WTC11 (cell line): ENCODE measurements at regions not wholly inside any gene's neighbourhood (a gene's known extent, or its start where the extent isn't known, plus 50 kb on each side); places are given as distances from the start of the nearest gene placed in this dataset.
"Not testable (repeated sequence)": the region's sequence is repeated elsewhere in the genome, so short reads cannot be mapped to it uniquely, and the experiment has no call there.

Experiments
- ATAC-seq: fragments of 200-7000 bp; cut with Tn5 transposase; 2 replicates; pipeline ENCODE4 v1.10.0; 2021; ENCODE audit warnings: mild to moderate bottlenecking, moderate library complexity
- CTCF ChIA-PET: fragments of 300-600 bp; sonication (Branson Sonifier 250); formaldehyde crosslinking; loops from one replicate; lab custom pipeline; 2021; ENCODE audit warnings: antibody characterized with exemption; lab: Charles Lee
- POLR2A ChIA-PET: fragments of 350-600 bp; sonication (Branson Sonifier 250); formaldehyde crosslinking; loops from one replicate; lab custom pipeline; 2021; ENCODE audit warnings: antibody characterized with exemption; lab: Charles Lee
- DNase-seq: peaks from one replicate; pipeline ENCODE4 v3.0.0; 2021; ENCODE audit warnings: low spot score
- H3K27ac Mint-ChIP-seq: 2 replicates; pipeline ENCODE4 v1.8.0; 2021; ENCODE audit warnings: mixed read lengths
- H3K27me3 Mint-ChIP-seq: 2 replicates; pipeline ENCODE4 v1.8.0; 2021; ENCODE audit warnings: low read depth, mild to moderate bottlenecking, moderate library complexity, mixed read lengths
- H3K36me3 Mint-ChIP-seq: 2 replicates; pipeline ENCODE4 v1.8.0; 2021; ENCODE audit warnings: mixed read lengths
- H3K4me1 Mint-ChIP-seq: 2 replicates; pipeline ENCODE4 v1.8.0; 2022; ENCODE audit warnings: mixed read lengths
- H3K4me3 Mint-ChIP-seq: 2 replicates; pipeline ENCODE4 v1.8.0; 2021; ENCODE audit warnings: mild to moderate bottlenecking, moderate library complexity, mixed read lengths
- H3K9me3 Mint-ChIP-seq: 2 replicates; pipeline ENCODE4 v1.8.0; 2021; ENCODE audit warnings: mixed read lengths
- CREB1 ChIP-seq: sonication (generic); formaldehyde crosslinking; IDR thresholded peaks from 2 replicates; pipeline ENCODE4 v1.8.0; 2023; ENCODE audit warnings: mild to moderate bottlenecking, missing genetic modification reagents
- EMX1 ChIP-seq: fragments of 250-450 bp; sonication (Bioruptor Pico); IDR thresholded peaks from 2 replicates; pipeline ENCODE4 v1.8.0; 2021; ENCODE audit warnings: mild to moderate bottlenecking
- FOXJ3 ChIP-seq: sonication (generic); formaldehyde crosslinking; IDR thresholded peaks from 2 replicates; pipeline ENCODE4 v1.9.0; 2021; ENCODE audit warnings: missing genetic modification reagents, mild to moderate bottlenecking, borderline replicate concordance
- FOXK1 ChIP-seq: sonication (generic); formaldehyde crosslinking; IDR thresholded peaks from 2 replicates; pipeline ENCODE4 v1.8.0; 2022; ENCODE audit warnings: mild to moderate bottlenecking, moderate library complexity, missing genetic modification reagents
- GTF2I ChIP-seq: fragments of 250-450 bp; sonication (Bioruptor Pico); conservative IDR thresholded peaks from 2 replicates; pipeline ENCODE4 v1.4.0; 2021; ENCODE audit warnings: mild to moderate bottlenecking
- JUN ChIP-seq: sonication (generic); formaldehyde crosslinking; IDR thresholded peaks from 2 replicates; pipeline ENCODE4 v1.8.0; 2023; ENCODE audit warnings: mild to moderate bottlenecking, missing genetic modification reagents
- MYBL2 ChIP-seq: sonication (generic); formaldehyde crosslinking; IDR thresholded peaks from 2 replicates; pipeline ENCODE4 v1.8.1; 2023; ENCODE audit warnings: mild to moderate bottlenecking, moderate library complexity, missing genetic modification reagents
- NFYB ChIP-seq: sonication (generic); formaldehyde crosslinking; conservative IDR thresholded peaks from 2 replicates; pipeline ENCODE4 v1.8.0; 2022; ENCODE audit warnings: low read depth, missing genetic modification reagents
- NR2C2 ChIP-seq: sonication (generic); formaldehyde crosslinking; IDR thresholded peaks from 2 replicates; pipeline ENCODE4 v1.8.0; 2022; ENCODE audit warnings: mild to moderate bottlenecking, missing genetic modification reagents
- NR3C1 ChIP-seq: sonication (generic); formaldehyde crosslinking; conservative IDR thresholded peaks from 2 replicates; pipeline ENCODE4 v1.8.1; 2023; ENCODE audit warnings: low read depth, mild to moderate bottlenecking, missing genetic modification reagents
- PRRX2 ChIP-seq: fragments of 250-450 bp; sonication (Bioruptor Pico); IDR thresholded peaks from 2 replicates; pipeline ENCODE4 v1.8.0; 2021; ENCODE audit warnings: mild to moderate bottlenecking
- SMAD4 ChIP-seq: sonication (generic); formaldehyde crosslinking; IDR thresholded peaks from 2 replicates; pipeline ENCODE4 v1.8.0; 2022; ENCODE audit warnings: mild to moderate bottlenecking, missing genetic modification reagents
- TP53 ChIP-seq: sonication (generic); formaldehyde crosslinking; IDR thresholded peaks from 2 replicates; pipeline ENCODE4 v1.8.1; 2023; ENCODE audit warnings: mild to moderate bottlenecking, missing genetic modification reagents
- ZBTB21 ChIP-seq: sonication (generic); formaldehyde crosslinking; IDR thresholded peaks from 2 replicates; pipeline ENCODE4 v1.8.1; 2023; ENCODE audit warnings: mild to moderate bottlenecking, missing genetic modification reagents, borderline replicate concordance
- ZNF121 ChIP-seq: sonication (generic); formaldehyde crosslinking; IDR thresholded peaks from 2 replicates; pipeline ENCODE4 v1.8.0; 2023; ENCODE audit warnings: missing genetic modification reagents
- ZNF219 ChIP-seq: sonication (generic); formaldehyde crosslinking; IDR thresholded peaks from 2 replicates; pipeline ENCODE4 v1.8.0; 2023; ENCODE audit warnings: missing genetic modification reagents, mild to moderate bottlenecking, borderline replicate concordance
- ZNF263 ChIP-seq: sonication (generic); formaldehyde crosslinking; IDR thresholded peaks from 2 replicates; pipeline ENCODE4 v1.8.1; 2022; ENCODE audit warnings: low read depth, mild to moderate bottlenecking, moderate library complexity, missing genetic modification reagents
- ZNF416 ChIP-seq: fragments of 250-450 bp; sonication (Bioruptor Pico); IDR thresholded peaks from 2 replicates; pipeline ENCODE4 v1.9.0; 2021; ENCODE audit warnings: mild to moderate bottlenecking, inconsistent platforms
- TF ChIP-seq, protein P1 (sequence below): sonication (generic); formaldehyde crosslinking; IDR thresholded peaks from 2 replicates; pipeline ENCODE4 v1.8.1; 2023; ENCODE audit warnings: mild to moderate bottlenecking, missing genetic modification reagents, borderline replicate concordance
- TF ChIP-seq, protein P2 (sequence below): sonication (generic); formaldehyde crosslinking; IDR thresholded peaks from 2 replicates; pipeline ENCODE4 v1.8.0; 2023; ENCODE audit warnings: missing genetic modification reagents
- TF ChIP-seq, protein P3 (sequence below): sonication (generic); formaldehyde crosslinking; IDR thresholded peaks from 2 replicates; pipeline ENCODE4 v1.8.0; 2022; ENCODE audit warnings: mild to moderate bottlenecking, missing genetic modification reagents
- TF ChIP-seq, protein P4 (sequence below): fragments of 250-450 bp; sonication (Bioruptor Pico); IDR thresholded peaks from 2 replicates; pipeline ENCODE4 v1.9.0; 2021; ENCODE audit warnings: mild to moderate bottlenecking
- TF ChIP-seq, protein P5 (sequence below): sonication (generic); formaldehyde crosslinking; IDR thresholded peaks from 2 replicates; pipeline ENCODE4 v1.8.1; 2022; ENCODE audit warnings: missing genetic modification reagents, borderline replicate concordance
- TF ChIP-seq, protein P6 (sequence below): sonication (generic); formaldehyde crosslinking; IDR thresholded peaks from 2 replicates; pipeline ENCODE4 v1.8.1; 2023; ENCODE audit warnings: mild to moderate bottlenecking, missing genetic modification reagents, moderate library complexity

DNA sequence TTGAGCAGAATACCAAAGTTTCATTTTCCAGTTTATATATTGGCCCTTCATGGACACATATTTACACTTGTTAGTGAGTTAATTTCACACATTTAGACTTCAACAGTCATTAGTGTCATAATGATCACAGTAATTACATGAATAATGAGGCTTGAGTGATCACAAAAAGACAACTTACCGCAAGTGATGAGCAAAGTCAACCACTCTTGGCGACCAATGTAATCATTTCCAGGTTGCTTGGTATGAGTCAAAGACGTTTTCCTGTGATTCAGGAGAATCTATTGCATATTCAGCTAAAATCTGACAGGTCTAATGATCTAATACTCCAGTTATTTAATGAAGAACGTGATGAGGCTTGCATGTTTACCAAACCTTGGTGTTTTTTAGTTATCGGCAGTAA, 407.9 kb upstream of the TENM3 start:
- ChIA-PET CTCF (no interaction called here), POLR2A (no interaction called here)
- peaks cover 7% of the 10 kb centered on the region for H3K9me3 Mint-ChIP-seq
- peaks cover 3% of the 10 kb centered on the region for H3K36me3 Mint-ChIP-seq
- ATAC-seq (no peak), DNase-seq (no peak)
- no peaks in the 10 kb centered on the region for H3K27me3 Mint-ChIP-seq
- TF ChIP-seq, protein P1, sequence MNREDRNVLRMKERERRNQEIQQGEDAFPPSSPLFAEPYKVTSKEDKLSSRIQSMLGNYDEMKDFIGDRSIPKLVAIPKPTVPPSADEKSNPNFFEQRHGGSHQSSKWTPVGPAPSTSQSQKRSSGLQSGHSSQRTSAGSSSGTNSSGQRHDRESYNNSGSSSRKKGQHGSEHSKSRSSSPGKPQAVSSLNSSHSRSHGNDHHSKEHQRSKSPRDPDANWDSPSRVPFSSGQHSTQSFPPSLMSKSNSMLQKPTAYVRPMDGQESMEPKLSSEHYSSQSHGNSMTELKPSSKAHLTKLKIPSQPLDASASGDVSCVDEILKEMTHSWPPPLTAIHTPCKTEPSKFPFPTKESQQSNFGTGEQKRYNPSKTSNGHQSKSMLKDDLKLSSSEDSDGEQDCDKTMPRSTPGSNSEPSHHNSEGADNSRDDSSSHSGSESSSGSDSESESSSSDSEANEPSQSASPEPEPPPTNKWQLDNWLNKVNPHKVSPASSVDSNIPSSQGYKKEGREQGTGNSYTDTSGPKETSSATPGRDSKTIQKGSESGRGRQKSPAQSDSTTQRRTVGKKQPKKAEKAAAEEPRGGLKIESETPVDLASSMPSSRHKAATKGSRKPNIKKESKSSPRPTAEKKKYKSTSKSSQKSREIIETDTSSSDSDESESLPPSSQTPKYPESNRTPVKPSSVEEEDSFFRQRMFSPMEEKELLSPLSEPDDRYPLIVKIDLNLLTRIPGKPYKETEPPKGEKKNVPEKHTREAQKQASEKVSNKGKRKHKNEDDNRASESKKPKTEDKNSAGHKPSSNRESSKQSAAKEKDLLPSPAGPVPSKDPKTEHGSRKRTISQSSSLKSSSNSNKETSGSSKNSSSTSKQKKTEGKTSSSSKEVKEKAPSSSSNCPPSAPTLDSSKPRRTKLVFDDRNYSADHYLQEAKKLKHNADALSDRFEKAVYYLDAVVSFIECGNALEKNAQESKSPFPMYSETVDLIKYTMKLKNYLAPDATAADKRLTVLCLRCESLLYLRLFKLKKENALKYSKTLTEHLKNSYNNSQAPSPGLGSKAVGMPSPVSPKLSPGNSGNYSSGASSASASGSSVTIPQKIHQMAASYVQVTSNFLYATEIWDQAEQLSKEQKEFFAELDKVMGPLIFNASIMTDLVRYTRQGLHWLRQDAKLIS (CRISPR knock-in tag), result no peak
- TF ChIP-seq ZNF219 (CRISPR knock-in tag), result no peak
- no peak for TF ChIP-seq SMAD4 (CRISPR knock-in tag)
- TF ChIP-seq, protein P2, sequence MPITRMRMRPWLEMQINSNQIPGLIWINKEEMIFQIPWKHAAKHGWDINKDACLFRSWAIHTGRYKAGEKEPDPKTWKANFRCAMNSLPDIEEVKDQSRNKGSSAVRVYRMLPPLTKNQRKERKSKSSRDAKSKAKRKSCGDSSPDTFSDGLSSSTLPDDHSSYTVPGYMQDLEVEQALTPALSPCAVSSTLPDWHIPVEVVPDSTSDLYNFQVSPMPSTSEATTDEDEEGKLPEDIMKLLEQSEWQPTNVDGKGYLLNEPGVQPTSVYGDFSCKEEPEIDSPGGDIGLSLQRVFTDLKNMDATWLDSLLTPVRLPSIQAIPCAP (CRISPR knock-in tag), result no peak
- TF ChIP-seq ZNF121 (CRISPR knock-in tag), result no peak
- no peak for TF ChIP-seq NR3C1 (CRISPR knock-in tag)
- no peak for TF ChIP-seq EMX1 (CRISPR knock-in tag)
- no peak overlapping the region for H3K27ac Mint-ChIP-seq
- H3K4me1 Mint-ChIP-seq, result peaks cover 6% of the 10 kb centered on the region; the same call in 1 of the 2 replicates
- H3K4me3 Mint-ChIP-seq, result no peak overlapping the region

DNA sequence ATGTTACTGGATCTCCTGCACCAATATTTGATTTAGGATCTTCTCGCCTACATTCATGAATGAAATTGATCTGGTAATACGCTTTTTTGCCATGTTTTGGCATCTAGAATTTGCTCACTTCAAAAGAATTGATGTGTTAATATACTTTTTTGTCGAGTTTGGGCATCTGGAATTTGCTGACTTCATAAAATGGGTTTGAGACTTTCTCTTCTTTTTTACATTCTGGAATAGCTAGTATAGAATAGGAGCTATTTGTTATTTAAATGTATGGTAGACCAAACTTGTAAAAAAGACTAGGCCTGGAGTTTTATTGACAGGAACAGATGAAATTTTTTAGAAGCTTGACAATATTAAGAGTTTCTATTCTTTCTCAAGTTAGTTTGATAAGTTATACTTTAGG, 404.9 kb upstream of the TENM3 start:
- TF ChIP-seq NR3C1 (CRISPR knock-in tag) (no peak), GTF2I (CRISPR knock-in tag) (no peak), CREB1 (no peak), ZBTB21 (no peak), NFYB (CRISPR knock-in tag) (no peak), FOXJ3 (CRISPR knock-in tag) (no peak), MYBL2 (CRISPR knock-in tag) (no peak)
- TF ChIP-seq, protein P3, sequence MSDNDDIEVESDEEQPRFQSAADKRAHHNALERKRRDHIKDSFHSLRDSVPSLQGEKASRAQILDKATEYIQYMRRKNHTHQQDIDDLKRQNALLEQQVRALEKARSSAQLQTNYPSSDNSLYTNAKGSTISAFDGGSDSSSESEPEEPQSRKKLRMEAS, result no peak
- TF ChIP-seq, all 79 proteins: peak for 0
- POLR2A ChIA-PET, result no interaction called here

DNA sequence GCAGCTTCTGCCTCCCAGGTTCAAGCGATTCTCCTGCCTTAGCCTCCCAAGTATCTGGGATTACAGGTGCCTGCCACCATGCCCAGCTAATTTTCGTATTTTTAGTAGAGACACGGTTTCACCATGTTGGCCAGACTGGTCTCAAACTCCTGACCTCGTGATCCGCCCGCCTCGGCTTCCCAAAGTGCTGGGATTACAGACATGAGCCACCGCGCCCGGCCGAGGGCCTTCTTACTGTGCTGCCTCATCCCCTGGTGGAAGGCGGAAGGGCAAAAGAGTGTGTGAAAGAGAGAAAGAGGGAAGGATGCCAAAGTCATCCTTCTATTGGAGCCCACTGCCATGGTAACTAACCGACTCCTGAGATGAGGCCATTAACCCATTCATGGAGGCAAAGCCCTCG, 399.4 kb upstream of the TENM3 start:
- POLR2A ChIA-PET, H3K9me3 Mint-ChIP-seq, DNase-seq, H3K27ac Mint-ChIP-seq, H3K36me3 Mint-ChIP-seq, H3K4me1 Mint-ChIP-seq, ATAC-seq, H3K4me3 Mint-ChIP-seq, H3K27me3 Mint-ChIP-seq: not testable (repeated sequence)
- CTCF ChIA-PET, result interaction anchor here (0.6 kb wide), 1 partner anchor 1413 kb away, joined by 6 read pairs; no protein-coding TSS in a partner anchor

More for the DNA sequence above, 404.9 kb upstream of the TENM3 start:
- Mint-ChIP-seq H3K9me3 (peaks cover 7% of the 10 kb centered on the region), H3K4me3 (no peak overlapping the region), H3K4me1 (peaks cover 6% of the 10 kb centered on the region; the same call in 1 of the 2 replicates), H3K36me3 (peaks cover 3% of the 10 kb centered on the region), H3K27me3 (no peaks in the 10 kb centered on the region), H3K27ac (no peak overlapping the region)
- ATAC-seq, result no peak
- CTCF ChIA-PET, result no interaction called here
- no peak for DNase-seq

DNA sequence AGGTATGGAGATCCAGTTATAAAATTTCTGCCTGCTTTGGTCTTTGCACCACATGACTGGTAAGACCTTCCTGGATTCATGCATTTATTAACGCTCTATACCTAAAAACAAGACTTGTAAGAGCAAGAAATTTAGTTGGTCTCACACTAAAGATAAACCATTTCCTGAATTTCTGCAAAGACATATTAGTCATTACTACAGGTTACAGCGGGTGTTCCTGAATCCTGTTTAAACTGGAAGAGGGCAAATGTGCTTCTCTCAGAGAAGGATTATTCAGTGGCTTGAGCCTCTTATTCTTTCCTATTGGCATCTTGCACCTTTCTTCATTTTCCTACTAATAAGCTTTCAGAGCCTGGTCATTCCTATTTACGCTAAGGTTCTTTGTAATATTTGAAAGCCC, 397.6 kb upstream of the TENM3 start:
- TF ChIP-seq, protein P4, sequence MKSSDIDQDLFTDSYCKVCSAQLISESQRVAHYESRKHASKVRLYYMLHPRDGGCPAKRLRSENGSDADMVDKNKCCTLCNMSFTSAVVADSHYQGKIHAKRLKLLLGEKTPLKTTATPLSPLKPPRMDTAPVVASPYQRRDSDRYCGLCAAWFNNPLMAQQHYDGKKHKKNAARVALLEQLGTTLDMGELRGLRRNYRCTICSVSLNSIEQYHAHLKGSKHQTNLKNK (CRISPR knock-in tag), result no peak
- TF ChIP-seq ZNF263 (no peak), TP53 (CRISPR knock-in tag) (no peak), FOXK1 (no peak), JUN (CRISPR knock-in tag) (no peak), PRRX2 (no peak), EMX1 (CRISPR knock-in tag) (no peak), NR2C2 (CRISPR knock-in tag) (no peak), ZNF416 (CRISPR knock-in tag) (no peak)
- TF ChIP-seq, protein P5, sequence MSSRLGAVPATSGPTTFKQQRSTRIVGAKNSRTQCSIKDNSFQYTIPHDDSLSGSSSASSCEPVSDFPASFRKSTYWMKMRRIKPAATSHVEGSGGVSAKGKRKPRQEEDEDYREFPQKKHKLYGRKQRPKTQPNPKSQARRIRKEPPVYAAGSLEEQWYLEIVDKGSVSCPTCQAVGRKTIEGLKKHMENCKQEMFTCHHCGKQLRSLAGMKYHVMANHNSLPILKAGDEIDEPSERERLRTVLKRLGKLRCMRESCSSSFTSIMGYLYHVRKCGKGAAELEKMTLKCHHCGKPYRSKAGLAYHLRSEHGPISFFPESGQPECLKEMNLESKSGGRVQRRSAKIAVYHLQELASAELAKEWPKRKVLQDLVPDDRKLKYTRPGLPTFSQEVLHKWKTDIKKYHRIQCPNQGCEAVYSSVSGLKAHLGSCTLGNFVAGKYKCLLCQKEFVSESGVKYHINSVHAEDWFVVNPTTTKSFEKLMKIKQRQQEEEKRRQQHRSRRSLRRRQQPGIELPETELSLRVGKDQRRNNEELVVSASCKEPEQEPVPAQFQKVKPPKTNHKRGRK (CRISPR knock-in tag), result no peak
- TF ChIP-seq, protein P6, sequence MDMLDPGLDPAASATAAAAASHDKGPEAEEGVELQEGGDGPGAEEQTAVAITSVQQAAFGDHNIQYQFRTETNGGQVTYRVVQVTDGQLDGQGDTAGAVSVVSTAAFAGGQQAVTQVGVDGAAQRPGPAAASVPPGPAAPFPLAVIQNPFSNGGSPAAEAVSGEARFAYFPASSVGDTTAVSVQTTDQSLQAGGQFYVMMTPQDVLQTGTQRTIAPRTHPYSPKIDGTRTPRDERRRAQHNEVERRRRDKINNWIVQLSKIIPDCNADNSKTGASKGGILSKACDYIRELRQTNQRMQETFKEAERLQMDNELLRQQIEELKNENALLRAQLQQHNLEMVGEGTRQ, result no peak
- Mint-ChIP-seq H3K9me3 (no peaks in the 10 kb centered on the region), H3K27me3 (no peaks in the 10 kb centered on the region), H3K4me3 (no peak overlapping the region), H3K36me3 (no peaks in the 10 kb centered on the region), H3K27ac (no peak overlapping the region), H3K4me1 (no peaks in the 10 kb centered on the region)
- ATAC-seq (no peak), DNase-seq (no peak)
- POLR2A ChIA-PET, result no interaction called here
- CTCF ChIA-PET, result no interaction called here
